Pancreas (tissue), 10 donors: ENCODE measurements at regions not wholly inside any gene's neighbourhood (a gene's known extent, or its start where the extent isn't known, plus 50 kb on each side); places are given as distances from the start of the nearest gene placed in this dataset.

Experiments used
- ATAC-seq, 4 donors: fragments of 200-7000 bp; cut with Tn5 transposase; one replicate each; pipeline versions ENCODE4 v1.8.0 to v1.9.1; 2020; ENCODE audit warnings: mild to moderate bottlenecking in 4 of 4, moderate library complexity in 4 of 4
- DNase-seq, 6 donors: peaks; one replicate each; pipeline ENCODE4 v3.0.0-alpha.2; 2020
- FAIRE-seq: peaks from 2 replicates; lab custom pipeline; 2012; peaks lifted over from hg19 to GRCh38; lab: Jason Lieb, UNC
- H3K27ac ChIP-seq, 4 donors: fragments of 200-600 bp; sonication (generic); 1 replicate in 3 of 4; 2 replicates in 1 of 4; pipeline versions ENCODE4 v1.5.0 to v1.8.0; 2020
- H3K27me3 ChIP-seq, 4 donors: fragments of 200-600 bp; one replicate each; pipeline ENCODE4 v1.8.0; 2021
- H3K36me3 ChIP-seq, 3 donors: fragments of 200-600 bp; sonication (generic) in 1 of 3; one replicate each; pipeline versions ENCODE4 v1.5.0 to v1.8.0; 2020 to 2021
- H3K4me1 ChIP-seq, 3 donors: fragments of 200-600 bp; one replicate each; pipeline ENCODE4 v1.8.0; 2021
- H3K4me3 ChIP-seq, 4 donors: fragments of 200-600 bp; sonication (generic) in 2 of 4; one replicate each; pipeline versions ENCODE4 v1.5.0 to v1.8.0; 2020 to 2021
- H3K9me3 ChIP-seq, 4 donors: fragments of 200-600 bp; one replicate each; pipeline ENCODE4 v1.8.0; 2021
- WGBS, 2 donors: extraction: QIAGEN DNeasy Blood & Tissue Kit; methylation state at CpG; one replicate each; pipeline ENCODE4 v1.1.7; 2013; 5-methylcytosine and 5-hydroxymethylcytosine counted together
- intact Hi-C, 3 donors: fragments of 100-400 bp; cut with DNase I; formaldehyde crosslinking; loops; one replicate each; pipeline versions ENCODE4 v1.11.1 to v1.14.2; 2022
- TF ChIP-seq, protein P1 (sequence below), 4 donors: fragments of 200-600 bp; sonication (generic) in 3 of 4; IDR thresholded peaks; one replicate each; pipeline versions ENCODE4 v1.5.0 to v1.8.0; 2021; ENCODE audit warnings: antibody characterized with exemption in 4 of 4
- donor health status: healthy with polysubstance abuse.
- donor health status: DM: no; HTN: no; CAD: no; lungs with moderate emphysema.
- donor health status: DM: no; HTN: no; CAD: no.
- donor health status: control.
- donor health status: control.
- donor health status: Bipolar disorder and iron deficiency.
- donor health status: DM: yes; HTN: yes; CAD: no.
- donor health status: DM: no; HTN: no; CAD: no.
- donor health status: DM: no; HTN: no; CAD: no.
- donor health status: DM: yes; HTN: yes; CAD: no.

- H3K27me3 ChIP-seq = no peaks in the 10 kb centered on the region
- no peak overlapping the region for H3K27ac ChIP-seq
- no peaks in the 10 kb centered on the region for H3K36me3 ChIP-seq
- intact Hi-C loops = no loop called here
- FAIRE-seq (no peak), DNase-seq (no peak), ATAC-seq (no peak)
- no peaks in the 10 kb centered on the region for H3K4me1 ChIP-seq
- H3K9me3 ChIP-seq = no peaks in the 10 kb centered on the region
- H3K4me3 ChIP-seq = no peak overlapping the region
- TF ChIP-seq, protein P1, sequence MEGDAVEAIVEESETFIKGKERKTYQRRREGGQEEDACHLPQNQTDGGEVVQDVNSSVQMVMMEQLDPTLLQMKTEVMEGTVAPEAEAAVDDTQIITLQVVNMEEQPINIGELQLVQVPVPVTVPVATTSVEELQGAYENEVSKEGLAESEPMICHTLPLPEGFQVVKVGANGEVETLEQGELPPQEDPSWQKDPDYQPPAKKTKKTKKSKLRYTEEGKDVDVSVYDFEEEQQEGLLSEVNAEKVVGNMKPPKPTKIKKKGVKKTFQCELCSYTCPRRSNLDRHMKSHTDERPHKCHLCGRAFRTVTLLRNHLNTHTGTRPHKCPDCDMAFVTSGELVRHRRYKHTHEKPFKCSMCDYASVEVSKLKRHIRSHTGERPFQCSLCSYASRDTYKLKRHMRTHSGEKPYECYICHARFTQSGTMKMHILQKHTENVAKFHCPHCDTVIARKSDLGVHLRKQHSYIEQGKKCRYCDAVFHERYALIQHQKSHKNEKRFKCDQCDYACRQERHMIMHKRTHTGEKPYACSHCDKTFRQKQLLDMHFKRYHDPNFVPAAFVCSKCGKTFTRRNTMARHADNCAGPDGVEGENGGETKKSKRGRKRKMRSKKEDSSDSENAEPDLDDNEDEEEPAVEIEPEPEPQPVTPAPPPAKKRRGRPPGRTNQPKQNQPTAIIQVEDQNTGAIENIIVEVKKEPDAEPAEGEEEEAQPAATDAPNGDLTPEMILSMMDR (IDR thresholded peaks at IDR 0.05) = no peak
Measured at GRCh38 chr5:136439367-136439766, 74.0 kb upstream of the TRPC7 start.

GRCh38 chr5:136435946-136436543 is 70.7 kb upstream of the TRPC7 start:
- DNase-seq (no peak), FAIRE-seq (no peak), ATAC-seq (no peak)
- no peaks in the 10 kb centered on the region for H3K36me3 ChIP-seq
- WGBS, 2 donors = 84 to 89% methylated on average over 6 of the region's 6 CpGs
- H3K9me3 ChIP-seq = no peaks in the 10 kb centered on the region
- TF ChIP-seq, protein P1 (IDR thresholded peaks at IDR 0.05) = no peak
- H3K4me1 ChIP-seq = no peaks in the 10 kb centered on the region
- H3K4me3 ChIP-seq = no peak overlapping the region
- no peaks in the 10 kb centered on the region for H3K27me3 ChIP-seq
- H3K27ac ChIP-seq = no peak overlapping the region
- intact Hi-C loops = no loop called here

- intact Hi-C loops = no loop called here
- ATAC-seq = no peak
- no peak overlapping the region for H3K27ac ChIP-seq
- TF ChIP-seq, protein P1 (IDR thresholded peaks at IDR 0.05) = no peak
- WGBS, 2 donors = 65 to 74% methylated on average over 3 of the region's 3 CpGs
- H3K9me3 ChIP-seq = no peaks in the 10 kb centered on the region
- H3K27me3 ChIP-seq = no peaks in the 10 kb centered on the region
- no peak for DNase-seq
- H3K4me3 ChIP-seq = no peak overlapping the region
- no peaks in the 10 kb centered on the region for H3K36me3 ChIP-seq
- no peaks in the 10 kb centered on the region for H3K4me1 ChIP-seq
- FAIRE-seq = no peak
Measured at GRCh38 chr5:136434795-136435194, 69.5 kb upstream of the TRPC7 start.

DNA sequence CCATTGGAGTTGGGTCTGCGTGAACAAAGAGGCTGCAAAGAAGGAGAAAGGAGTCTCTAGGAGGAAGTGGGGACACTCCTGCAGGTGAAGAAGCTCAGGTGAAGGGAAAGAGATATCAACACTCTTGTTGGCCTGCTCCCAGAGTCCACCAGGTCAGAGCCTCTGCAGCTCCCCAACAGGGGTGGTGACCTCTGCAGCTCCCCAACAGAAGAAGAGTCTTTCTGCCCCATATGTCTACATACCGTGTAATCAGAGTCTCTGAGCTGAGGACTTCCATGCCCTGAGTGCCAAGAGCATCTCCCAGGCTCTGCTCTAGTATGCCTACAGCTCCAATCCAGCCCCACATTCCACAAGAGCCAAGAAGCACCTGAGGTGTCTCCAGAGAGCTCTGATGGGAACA is 67.4 kb upstream of the TRPC7 start:
- intact Hi-C loops = no loop called here
- Histone ChIP-seq H3K4me1 (no peaks in the 10 kb centered on the region), H3K27ac (no peak overlapping the region), H3K4me3 (no peak overlapping the region), H3K36me3 (no peaks in the 10 kb centered on the region), H3K27me3 (no peaks in the 10 kb centered on the region), H3K9me3 (no peaks in the 10 kb centered on the region)
- TF ChIP-seq, protein P1 (IDR thresholded peaks at IDR 0.05) = no peak
- DNase-seq = no peak
- no peak for FAIRE-seq
- WGBS, 2 donors = 64 to 77% methylated on average over 2 of the region's 2 CpGs
- no peak for ATAC-seq

- FAIRE-seq (no peak), DNase-seq (no peak), ATAC-seq (no peak)
- Histone ChIP-seq H3K9me3 (no peaks in the 10 kb centered on the region), H3K27me3 (no peaks in the 10 kb centered on the region), H3K4me1 (no peaks in the 10 kb centered on the region), H3K27ac (no peak overlapping the region), H3K36me3 (no peaks in the 10 kb centered on the region), H3K4me3 (no peak overlapping the region)
- TF ChIP-seq, protein P1 (IDR thresholded peaks at IDR 0.05) = no peak
- intact Hi-C loops = no loop called here
Measured at GRCh38 chr5:136430081-136430480, 64.7 kb upstream of the TRPC7 start.
